Mucosa of descending colon (tissue), 3 donors: ENCODE measurements at regions not wholly inside any gene's neighbourhood (a gene's known extent, or its start where the extent isn't known, plus 50 kb on each side); places are given as distances from the start of the nearest gene placed in this dataset.
A peak's percentile ranks its signal among the peaks of the same experiment; 100 is the strongest.

ENCODE experiments used
- ATAC-seq: fragments of 200-7000 bp; cut with Tn5 transposase; one replicate; pipeline ENCODE4 v1.9.1; 2020; ENCODE audit warnings: mild to moderate bottlenecking, moderate library complexity
- DNase-seq, 3 donors: peaks; one replicate each; pipeline ENCODE4 v3.0.0-alpha.2; 2020
- H3K36me3 ChIP-seq: fragments of 200-600 bp; one replicate; pipeline ENCODE4 v1.8.0; 2021; ENCODE audit warnings: low read depth, mild to moderate bottlenecking
- H3K4me1 ChIP-seq: fragments of 200-600 bp; one replicate; pipeline ENCODE4 v1.8.0; 2021; ENCODE audit warnings: low read depth, mild to moderate bottlenecking
- H3K4me3 ChIP-seq: fragments of 200-600 bp; one replicate; pipeline ENCODE4 v1.8.0; 2021; ENCODE audit warnings: mild to moderate bottlenecking
- H3K9me3 ChIP-seq: fragments of 200-600 bp; one replicate; pipeline ENCODE4 v1.8.0; 2021; ENCODE audit warnings: mild to moderate bottlenecking
- CTCF ChIP-seq: fragments of 200-600 bp; IDR thresholded peaks from one replicate; pipeline ENCODE4 v1.8.0; 2022; ENCODE audit warnings: antibody characterized with exemption, mild to moderate bottlenecking
- intact Hi-C, 2 donors: fragments of 100-400 bp; cut with DNase I in 1 of 2; cut with micrococcal nuclease in 1 of 2; formaldehyde crosslinking; loops; one replicate each; pipeline versions ENCODE4 v1.11.0 to v1.11.1; 2022; cut with DNase I, micrococcal nuclease
- donor health status: DM: no; HTN: no; CAD: no; lungs with moderate emphysema.
- donor health status: DM: no; HTN: no; CAD: no.
- donor health status: DM: no; HTN: yes; CAD: no.

GRCh38 chr3:167909504-167909896, 174.0 kb downstream of the SERPINI1 start:
- DNase-seq (no peak), ATAC-seq (peak; percentile 32)
- Histone ChIP-seq H3K9me3 (no peaks in the 10 kb centered on the region), H3K4me1 (no peaks in the 10 kb centered on the region), H3K36me3 (no peaks in the 10 kb centered on the region), H3K4me3 (no peak overlapping the region)
- TF ChIP-seq CTCF = no peak
- intact Hi-C loops = no loop called here

DNA sequence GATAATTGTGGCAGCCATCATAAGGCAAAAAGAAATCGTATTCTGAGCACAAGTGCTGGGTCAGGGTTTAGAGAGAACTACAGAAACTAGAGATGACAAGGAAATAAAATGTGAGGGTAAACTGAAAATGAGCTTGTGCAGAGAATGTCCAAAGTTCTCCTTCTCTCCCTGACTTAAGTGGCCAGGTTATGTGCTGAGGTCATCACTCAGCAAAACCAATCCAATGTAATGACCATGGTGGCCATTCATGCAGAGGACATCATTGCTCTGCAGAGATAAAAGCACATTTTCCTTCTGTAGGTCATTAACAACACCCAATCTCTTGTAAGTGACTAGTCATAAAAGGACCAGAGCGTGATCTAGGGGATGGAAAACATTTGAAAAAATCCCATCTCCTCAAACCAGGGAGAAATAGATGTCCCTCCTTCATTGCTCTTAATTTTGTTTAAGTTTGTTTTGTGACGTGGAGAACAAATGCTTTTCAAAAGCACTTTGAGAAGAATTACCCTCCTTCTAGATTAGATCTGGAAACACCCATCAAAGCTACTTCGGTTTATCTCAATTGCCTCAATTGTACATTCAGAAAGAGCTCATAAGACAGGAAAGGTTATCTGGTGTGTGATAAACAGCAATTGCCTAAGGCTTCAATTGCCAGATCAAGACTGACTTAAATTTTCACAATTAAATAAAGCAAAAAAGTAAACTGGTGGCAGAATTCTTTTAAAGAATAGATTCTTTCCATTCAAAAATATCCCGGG, 173.4 kb downstream of the SERPINI1 start:
- peak; percentile 70 for ATAC-seq
- no peak overlapping the region for H3K4me3 ChIP-seq
- DNase-seq = no peak

GRCh38 chr3:167908221-167908620, 172.7 kb downstream of the SERPINI1 start:
- no peaks in the 10 kb centered on the region for H3K9me3 ChIP-seq
- intact Hi-C loops = no loop called here
- no peaks in the 10 kb centered on the region for H3K36me3 ChIP-seq
- no peak overlapping the region for H3K4me3 ChIP-seq
- no peak for ATAC-seq
- no peak for DNase-seq
- TF ChIP-seq CTCF = no peak
- no peaks in the 10 kb centered on the region for H3K4me1 ChIP-seq

More for the DNA sequence above, 173.4 kb downstream of the SERPINI1 start:
- Histone ChIP-seq H3K36me3 (no peaks in the 10 kb centered on the region), H3K9me3 (no peaks in the 10 kb centered on the region), H3K4me1 (no peaks in the 10 kb centered on the region)
- intact Hi-C loops = no loop called here
- no peak for TF ChIP-seq CTCF

DNA sequence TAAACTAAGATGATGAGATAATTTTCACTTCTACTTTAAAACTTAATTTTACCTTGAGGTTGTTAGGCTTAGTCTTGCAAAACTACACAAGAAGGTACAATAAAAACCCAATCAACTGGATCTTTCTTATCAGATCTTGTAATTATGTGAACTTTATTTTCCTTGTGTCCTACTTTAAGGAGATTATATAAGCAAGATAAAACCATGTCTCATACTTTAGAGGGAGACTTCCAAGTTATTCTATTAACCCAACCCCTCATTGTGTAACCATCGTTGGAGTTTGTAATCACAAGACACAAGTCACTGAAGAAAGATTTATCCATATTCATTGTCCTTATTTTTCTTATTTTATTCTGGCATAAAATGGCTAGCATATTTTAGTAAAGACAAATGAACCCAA, 165.6 kb downstream of the SERPINI1 start:
- Histone ChIP-seq H3K4me3 (no peak overlapping the region), H3K9me3 (no peaks in the 10 kb centered on the region), H3K36me3 (no peaks in the 10 kb centered on the region), H3K4me1 (no peaks in the 10 kb centered on the region)
- ATAC-seq (peak; percentile 25), DNase-seq (no peak)
- TF ChIP-seq CTCF = no peak
- intact Hi-C loops = no loop called here

DNA sequence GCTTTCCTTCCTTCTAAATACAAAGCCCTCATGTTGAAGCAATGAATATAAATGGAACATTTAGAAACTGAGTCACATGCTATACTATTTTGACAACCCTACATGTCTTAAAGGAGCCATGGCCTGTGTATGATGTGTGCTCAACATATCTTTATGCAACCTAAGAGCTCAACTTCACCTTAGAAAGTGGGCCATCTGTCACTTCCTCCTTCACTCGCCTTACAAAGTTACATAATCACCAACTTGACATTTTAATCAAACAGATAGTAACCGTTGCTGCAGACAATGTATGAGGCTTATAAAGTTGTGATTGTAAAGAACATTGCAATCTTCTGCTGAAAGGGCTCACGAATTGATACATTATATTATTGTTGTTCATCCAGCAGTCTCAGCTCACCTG, 163.6 kb downstream of the SERPINI1 start:
- no peaks in the 10 kb centered on the region for H3K4me1 ChIP-seq
- TF ChIP-seq CTCF = no peak
- H3K9me3 ChIP-seq = no peaks in the 10 kb centered on the region
- intact Hi-C loops = no loop called here
- no peak overlapping the region for H3K4me3 ChIP-seq
- no peaks in the 10 kb centered on the region for H3K36me3 ChIP-seq
- DNase-seq = peak in 1 of 3 donors; percentile 11
- ATAC-seq = peak; percentile 70
